Neural cell (in vitro differentiated cells): ENCODE measurements at regions not wholly inside any gene's neighbourhood (a gene's known extent, or its start where the extent isn't known, plus 50 kb on each side); places are given as distances from the start of the nearest gene placed in this dataset.

Experiments used
- CTCF ChIP-seq: fragments of 450-650 bp; IDR thresholded peaks from 2 replicates; pipeline ENCODE4 v1.5.1; 2014; ENCODE audit warnings: antibody characterized with exemption, mild to moderate bottlenecking, moderate library complexity; ENCODE audit not compliant: poor library complexity, severe bottlenecking
- EP300 ChIP-seq: fragments of 450-650 bp; conservative IDR thresholded peaks from 2 replicates; pipeline ENCODE4 v1.6.1; 2014; ENCODE audit warnings: antibody characterized with exemption, mild to moderate bottlenecking, moderate library complexity; ENCODE audit not compliant: poor library complexity, severe bottlenecking

- TF ChIP-seq CTCF (no peak), EP300 (no peak)
These were observed 151.5 kb upstream of the TCF4 start for GRCh38 chr18:55739488-55739887.
